Colonic mucosa (tissue), 4 donors: ENCODE measurements at regions not wholly inside any gene's neighbourhood (a gene's known extent, or its start where the extent isn't known, plus 50 kb on each side); places are given as distances from the start of the nearest gene placed in this dataset.

Experiments
- DNase-seq: peaks from one replicate; pipeline ENCODE4 v3.0.0-alpha.2; 2020
- H3K27ac ChIP-seq: fragments of 200-600 bp; one replicate; pipeline ENCODE4 v1.8.0; 2021
- H3K27me3 ChIP-seq: fragments of 200-600 bp; one replicate; pipeline ENCODE4 v1.8.0; 2021
- H3K36me3 ChIP-seq: fragments of 200-600 bp; one replicate; pipeline ENCODE4 v1.8.0; 2021
- H3K4me1 ChIP-seq: fragments of 200-600 bp; one replicate; pipeline ENCODE4 v1.8.0; 2021; ENCODE audit warnings: mild to moderate bottlenecking
- H3K4me3 ChIP-seq: fragments of 200-600 bp; one replicate; pipeline ENCODE4 v1.8.0; 2021
- H3K9ac ChIP-seq, 2 donors: one replicate each; pipeline ENCODE4 v1.7.0; 2013; ENCODE audit warnings: control low read depth in 2 of 2, low read depth in 2 of 2, low read length in 2 of 2
- H3K9me3 ChIP-seq: fragments of 200-600 bp; one replicate; pipeline ENCODE4 v1.8.0; 2021
- CTCF ChIP-seq: fragments of 200-600 bp; IDR thresholded peaks from one replicate; pipeline ENCODE4 v1.8.0; 2022; ENCODE audit warnings: antibody characterized with exemption, mild to moderate bottlenecking
- intact Hi-C: fragments of 100-400 bp; cut with DNase I; formaldehyde crosslinking; loops from one replicate; pipeline ENCODE4 v1.14.1; 2022
- donor health status: healthy.
- donor health status: DM: no; HTN: no; CAD: no.
- donor health status: DM: no; HTN: no; CAD: no.

- no peaks in the 10 kb centered on the region for H3K9me3 ChIP-seq
- no peaks in the 10 kb centered on the region for H3K27me3 ChIP-seq
- H3K4me3 ChIP-seq: no peak overlapping the region
- H3K9ac ChIP-seq: no peak overlapping the region
- TF ChIP-seq CTCF: no peak
- no peak for DNase-seq
- no peak overlapping the region for H3K27ac ChIP-seq
- intact Hi-C loops: no loop called here
- H3K4me1 ChIP-seq: no peaks in the 10 kb centered on the region
- no peaks in the 10 kb centered on the region for H3K36me3 ChIP-seq
Measured at GRCh38 chr10:120369856-120370276, 87.2 kb upstream of the PLPP4 start.

GRCh38 chr10:120371856-120372255, 85.2 kb upstream of the PLPP4 start:
- intact Hi-C loops: no loop called here

GRCh38 chr10:120372917-120373316, 84.1 kb upstream of the PLPP4 start:
- H3K27ac ChIP-seq: no peak overlapping the region
- intact Hi-C loops: no loop called here
- H3K27me3 ChIP-seq: no peaks in the 10 kb centered on the region
- no peak overlapping the region for H3K9ac ChIP-seq
- no peaks in the 10 kb centered on the region for H3K4me1 ChIP-seq
- H3K4me3 ChIP-seq: no peak overlapping the region
- no peaks in the 10 kb centered on the region for H3K36me3 ChIP-seq
- H3K9me3 ChIP-seq: no peaks in the 10 kb centered on the region
- no peak for DNase-seq
- TF ChIP-seq CTCF: no peak

More at GRCh38 chr10:120371856-120372255, 85.2 kb upstream of the PLPP4 start:
- Histone ChIP-seq H3K9ac (no peak overlapping the region), H3K4me1 (no peaks in the 10 kb centered on the region), H3K27ac (no peak overlapping the region), H3K36me3 (no peaks in the 10 kb centered on the region), H3K9me3 (no peaks in the 10 kb centered on the region), H3K4me3 (no peak overlapping the region), H3K27me3 (no peaks in the 10 kb centered on the region)
- TF ChIP-seq CTCF: no peak
- no peak for DNase-seq

- TF ChIP-seq CTCF: no peak
- Histone ChIP-seq H3K27ac (no peak overlapping the region), H3K9me3 (no peaks in the 10 kb centered on the region), H3K27me3 (no peaks in the 10 kb centered on the region), H3K4me3 (no peak overlapping the region), H3K4me1 (no peaks in the 10 kb centered on the region), H3K9ac (no peak overlapping the region), H3K36me3 (no peaks in the 10 kb centered on the region)
- intact Hi-C loops: no loop called here
- DNase-seq: no peak
Measured at GRCh38 chr10:120375666-120376065, 81.4 kb upstream of the PLPP4 start.

GRCh38 chr10:120381931-120382330, 75.1 kb upstream of the PLPP4 start:
- no peak for DNase-seq
- H3K27ac ChIP-seq: no peak overlapping the region
- H3K4me3 ChIP-seq: no peak overlapping the region
- no peaks in the 10 kb centered on the region for H3K27me3 ChIP-seq
- no peaks in the 10 kb centered on the region for H3K4me1 ChIP-seq
- no peaks in the 10 kb centered on the region for H3K9me3 ChIP-seq
- no peak overlapping the region for H3K9ac ChIP-seq
- intact Hi-C loops: no loop called here
- H3K36me3 ChIP-seq: no peaks in the 10 kb centered on the region
- no peak for TF ChIP-seq CTCF

GRCh38 chr10:120382360-120382759, 74.7 kb upstream of the PLPP4 start:
- no peak for DNase-seq
- Histone ChIP-seq H3K4me1 (no peaks in the 10 kb centered on the region), H3K27me3 (no peaks in the 10 kb centered on the region), H3K4me3 (no peak overlapping the region), H3K27ac (no peak overlapping the region), H3K36me3 (no peaks in the 10 kb centered on the region), H3K9me3 (no peaks in the 10 kb centered on the region), H3K9ac (no peak overlapping the region)
- intact Hi-C loops: no loop called here
- no peak for TF ChIP-seq CTCF
